CD4-positive, alpha-beta memory T cell (primary cell): ENCODE measurements at regions not wholly inside any gene's neighbourhood (a gene's known extent, or its start where the extent isn't known, plus 50 kb on each side); places are given as distances from the start of the nearest gene placed in this dataset.
A peak's percentile ranks its signal among the peaks of the same experiment; 100 is the strongest.

Experiments used
- CTCF ChIA-PET: fragments of 350-600 bp; sonication (Branson Sonifier 250); formaldehyde crosslinking; loops from one replicate; lab custom pipeline; 2021; ENCODE audit warnings: inconsistent platforms; ENCODE audit not compliant: partially characterized antibody; lab: Charles Lee
- POLR2A ChIA-PET: fragments of 350-600 bp; sonication (Branson Sonifier 250); formaldehyde crosslinking; loops from one replicate; lab custom pipeline; 2021; ENCODE audit not compliant: partially characterized antibody; lab: Charles Lee
- DNase-seq, 5 donors: peaks; one replicate each; pipeline versions ENCODE4 v3.0.0 to v3.0.0-alpha.2; 2020 to 2022; ENCODE audit warnings: mixed read lengths in 1 of 5
- H3K27ac ChIP-seq: one replicate; pipeline ENCODE4 v1.7.0; 2013; ENCODE audit warnings: low read depth, low read length
- H3K27me3 ChIP-seq: 2 replicates; pipeline ENCODE4 v1.7.0; 2013; ENCODE audit warnings: mild to moderate bottlenecking, low read length, moderate library complexity; ENCODE audit not compliant: insufficient read depth
- H3K36me3 ChIP-seq: 2 replicates; pipeline ENCODE4 v1.7.0; 2013; ENCODE audit warnings: mild to moderate bottlenecking, low read length, moderate library complexity; ENCODE audit not compliant: insufficient read depth
- H3K4me1 ChIP-seq: 2 replicates; pipeline ENCODE4 v1.7.0; 2013; ENCODE audit warnings: mild to moderate bottlenecking, low read length, moderate library complexity; ENCODE audit not compliant: insufficient read depth
- H3K4me3 ChIP-seq, 2 donors: one replicate each; pipeline ENCODE4 v1.7.0; 2013; ENCODE audit warnings: low read length in 2 of 2, mild to moderate bottlenecking in 1 of 2
- H3K9me3 ChIP-seq, 2 donors: one replicate each; pipeline ENCODE4 v1.7.0; 2013; ENCODE audit warnings: low read length in 2 of 2, control low read depth in 1 of 2; ENCODE audit not compliant: control insufficient read depth in 1 of 2
- H3K27ac Mint-ChIP-seq, 7 donors: one replicate each; pipeline ENCODE4 v1.8.0; 2020 to 2021; ENCODE audit warnings: mixed read lengths in 7 of 7, mild to moderate bottlenecking in 6 of 7, inconsistent platforms in 3 of 7, moderate library complexity in 3 of 7
- H3K27me3 Mint-ChIP-seq, 2 donors: one replicate each; pipeline ENCODE4 v1.8.0; 2020 to 2021; ENCODE audit warnings: mixed read lengths in 2 of 2
- H3K36me3 Mint-ChIP-seq, 2 donors: one replicate each; pipeline ENCODE4 v1.8.0; 2020 to 2021; ENCODE audit warnings: mixed read lengths in 2 of 2, inconsistent platforms in 1 of 2, mild to moderate bottlenecking in 1 of 2
- H3K4me1 Mint-ChIP-seq, 4 donors: one replicate each; pipeline ENCODE4 v1.8.0; 2020 to 2021; ENCODE audit warnings: mixed read lengths in 4 of 4, mild to moderate bottlenecking in 1 of 4
- H3K4me3 Mint-ChIP-seq, 8 donors: one replicate each; pipeline ENCODE4 v1.8.0; 2020 to 2021; ENCODE audit warnings: mixed read lengths in 8 of 8, mild to moderate bottlenecking in 7 of 8, moderate library complexity in 6 of 8, inconsistent platforms in 3 of 8
- H3K9me3 Mint-ChIP-seq, 8 donors: one replicate each; pipeline ENCODE4 v1.8.0; 2020 to 2021; ENCODE audit warnings: mixed read lengths in 8 of 8, mild to moderate bottlenecking in 5 of 8, inconsistent platforms in 3 of 8, moderate library complexity in 1 of 8
- intact Hi-C: fragments of 100-400 bp; cut with micrococcal nuclease; formaldehyde crosslinking; loops from one replicate; pipeline ENCODE4 v1.15.1; 2023

GRCh38 chr10:4294996-4295792 lies 510.2 kb upstream of the KLF6 start:
- ChIA-PET POLR2A (interaction anchor here (0.7 kb wide), 1 partner anchor 9 kb away, joined by 3 read pairs; no protein-coding TSS in a partner anchor), CTCF (no interaction called here)
- H3K9me3 ChIP-seq, result no peaks in the 10 kb centered on the region
- H3K27ac ChIP-seq, result no peak overlapping the region
- Mint-ChIP-seq H3K9me3 (peaks cover 0 to 2% (median 0%) of the 10 kb centered on the region in 8 donors), H3K27ac (no peak overlapping the region), H3K4me1 (no peaks in the 10 kb centered on the region), H3K36me3 (no peaks in the 10 kb centered on the region), H3K4me3 (no peak overlapping the region), H3K27me3 (peaks cover 0 to under 1% of the 10 kb centered on the region in 2 donors)
- H3K27me3 ChIP-seq, result no peaks in the 10 kb centered on the region
- intact Hi-C loops, result no loop called here
- H3K36me3 ChIP-seq, result no peaks in the 10 kb centered on the region
- no peak for DNase-seq
- H3K4me3 ChIP-seq, result no peak overlapping the region
- no peaks in the 10 kb centered on the region for H3K4me1 ChIP-seq

- H3K36me3 ChIP-seq, result no peaks in the 10 kb centered on the region
- peaks cover 0 to 2% (median 0%) of the 10 kb centered on the region in 8 donors for H3K9me3 Mint-ChIP-seq
Observed at GRCh38 chr10:4294271-4294670, 509.3 kb upstream of the KLF6 start.

GRCh38 chr10:4291990-4292389 lies 507.0 kb upstream of the KLF6 start:
- Mint-ChIP-seq H3K27ac (peak overlapping the region in 1 of 7 donors; percentile 24), H3K36me3 (no peaks in the 10 kb centered on the region), H3K4me3 (no peak overlapping the region), H3K27me3 (no peaks in the 10 kb centered on the region), H3K4me1 (no peaks in the 10 kb centered on the region), H3K9me3 (peaks cover 0 to 2% (median 0%) of the 10 kb centered on the region in 8 donors)
- H3K27ac ChIP-seq, result no peak overlapping the region
- no peak overlapping the region for H3K4me3 ChIP-seq
- POLR2A ChIA-PET, result no interaction called here
- DNase-seq, result no peak
- CTCF ChIA-PET, result no interaction called here
- H3K27me3 ChIP-seq, result no peaks in the 10 kb centered on the region
- no peaks in the 10 kb centered on the region for H3K4me1 ChIP-seq
- intact Hi-C loops, result no loop called here
- no peaks in the 10 kb centered on the region for H3K36me3 ChIP-seq
- no peaks in the 10 kb centered on the region for H3K9me3 ChIP-seq

More at GRCh38 chr10:4294271-4294670, 509.3 kb upstream of the KLF6 start:
- Histone ChIP-seq H3K4me1 (no peaks in the 10 kb centered on the region), H3K9me3 (no peaks in the 10 kb centered on the region), H3K27ac (no peak overlapping the region), H3K27me3 (no peaks in the 10 kb centered on the region), H3K4me3 (no peak overlapping the region)
- DNase-seq, result no peak
- no peak overlapping the region for H3K4me3 Mint-ChIP-seq
- H3K4me1 Mint-ChIP-seq, result no peaks in the 10 kb centered on the region
- ChIA-PET CTCF (no interaction called here), POLR2A (no interaction called here)
- no peaks in the 10 kb centered on the region for H3K36me3 Mint-ChIP-seq
- intact Hi-C loops, result no loop called here
- no peak overlapping the region for H3K27ac Mint-ChIP-seq
- H3K27me3 Mint-ChIP-seq, result no peaks in the 10 kb centered on the region

GRCh38 chr10:4285121-4285520 lies 500.1 kb upstream of the KLF6 start:
- Mint-ChIP-seq H3K27me3 (no peaks in the 10 kb centered on the region), H3K4me3 (peak overlapping the region in 1 of 8 donors; percentile 14), H3K36me3 (no peaks in the 10 kb centered on the region), H3K27ac (peak overlapping the region in 4 of 7 donors; percentile 25 to 85 (median 69)), H3K9me3 (peaks cover 0 to 2% (median 0%) of the 10 kb centered on the region in 8 donors), H3K4me1 (peaks cover 11 to 20% (median 15%) of the 10 kb centered on the region in 4 donors)
- POLR2A ChIA-PET, result interaction anchor here (0.8 to 1.0 kb wide), 2 partner anchors 211 to 502 kb away, joined by 3 read pairs; no protein-coding TSS in a partner anchor
- Histone ChIP-seq H3K9me3 (no peaks in the 10 kb centered on the region), H3K4me1 (peaks cover 10% of the 10 kb centered on the region), H3K27ac (no peak overlapping the region), H3K36me3 (no peaks in the 10 kb centered on the region), H3K27me3 (no peaks in the 10 kb centered on the region), H3K4me3 (no peak overlapping the region)
- intact Hi-C loops, result no loop called here
- DNase-seq, result peak in 4 of 5 donors; percentile 1 to 12 (median 8)
- CTCF ChIA-PET, result interaction anchor here (1.3 kb wide), 1 partner anchor 394 kb away, joined by 4 read pairs; no protein-coding TSS in a partner anchor

GRCh38 chr10:4283846-4284610 lies 499.0 kb upstream of the KLF6 start:
- H3K27me3 Mint-ChIP-seq, result no peaks in the 10 kb centered on the region
- POLR2A ChIA-PET, result no interaction called here

GRCh38 chr10:4282496-4282895 lies 497.5 kb upstream of the KLF6 start:
- Mint-ChIP-seq H3K36me3 (no peaks in the 10 kb centered on the region), H3K9me3 (peaks cover 0 to 3% (median 0%) of the 10 kb centered on the region in 8 donors), H3K4me1 (peaks cover 11 to 20% (median 15%) of the 10 kb centered on the region in 4 donors), H3K4me3 (no peak overlapping the region), H3K27me3 (no peaks in the 10 kb centered on the region), H3K27ac (no peak overlapping the region)
- peaks cover 10% of the 10 kb centered on the region for H3K4me1 ChIP-seq
- no peak overlapping the region for H3K4me3 ChIP-seq
- intact Hi-C loops, result no loop called here
- no peaks in the 10 kb centered on the region for H3K27me3 ChIP-seq
- ChIA-PET POLR2A (no interaction called here), CTCF (no interaction called here)
- no peaks in the 10 kb centered on the region for H3K9me3 ChIP-seq
- H3K36me3 ChIP-seq, result no peaks in the 10 kb centered on the region
- no peak overlapping the region for H3K27ac ChIP-seq
- no peak for DNase-seq

More at GRCh38 chr10:4283846-4284610, 499.0 kb upstream of the KLF6 start:
- Histone ChIP-seq H3K27ac (no peak overlapping the region), H3K4me1 (peaks cover 10% of the 10 kb centered on the region), H3K4me3 (no peak overlapping the region), H3K27me3 (no peaks in the 10 kb centered on the region), H3K36me3 (no peaks in the 10 kb centered on the region), H3K9me3 (no peaks in the 10 kb centered on the region)
- CTCF ChIA-PET, result interaction anchor here (1.3 kb wide), 1 partner anchor 393 kb away, joined by 4 read pairs; no protein-coding TSS in a partner anchor
- no peak for DNase-seq
- Mint-ChIP-seq H3K27ac (peak overlapping the region in 2 of 7 donors; percentile 38 to 59), H3K36me3 (no peaks in the 10 kb centered on the region), H3K4me1 (peaks cover 11 to 20% (median 15%) of the 10 kb centered on the region in 4 donors), H3K4me3 (no peak overlapping the region), H3K9me3 (peaks cover 0 to 3% (median 0%) of the 10 kb centered on the region in 8 donors)
- intact Hi-C loops, result no loop called here
